ENCODE measurements at regions not wholly inside any gene's neighbourhood (a gene's known extent, or its start where the extent isn't known, plus 50 kb on each side); places are given as distances from the start of the nearest gene placed in this dataset.
"Not testable (repeated sequence)": the region's sequence is repeated elsewhere in the genome, so short reads cannot be mapped to it uniquely, and the experiment has no call there.

DNA sequence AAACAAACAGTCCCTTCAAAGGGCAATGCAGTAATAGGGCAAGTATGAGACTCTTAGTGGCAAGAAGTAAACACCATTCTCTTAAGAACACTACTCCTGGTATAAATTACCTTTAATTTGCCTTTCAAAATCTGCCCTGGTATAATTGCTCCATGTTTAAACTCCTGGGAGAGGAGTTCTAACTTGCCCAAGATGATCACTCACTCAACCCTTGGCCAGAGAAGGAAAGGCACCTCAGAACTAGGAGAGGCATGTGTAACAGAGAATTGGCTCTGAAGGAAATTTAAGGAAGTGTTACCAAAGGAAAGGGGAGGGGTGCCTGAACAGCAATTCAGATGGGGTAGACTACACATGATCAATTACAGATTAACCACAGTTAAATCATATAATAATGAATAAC lies 1173.6 kb upstream of the SORCS1 start:
- Mint-ChIP-seq H3K27ac (ENCODE audit: unreplicated experiment) (no peak overlapping the region), H3K9me3 (ENCODE audit: unreplicated experiment) (no peaks in the 10 kb centered on the region), H3K36me3 (ENCODE audit: low read depth, unreplicated experiment) (no peaks in the 10 kb centered on the region), H3K27me3 (ENCODE audit: unreplicated experiment) (no peaks in the 10 kb centered on the region), H3K4me1 (ENCODE audit: unreplicated experiment) (no peaks in the 10 kb centered on the region), H3K4me3 (ENCODE audit: unreplicated experiment) (no peak overlapping the region)
- TF ChIP-seq, protein P1, sequence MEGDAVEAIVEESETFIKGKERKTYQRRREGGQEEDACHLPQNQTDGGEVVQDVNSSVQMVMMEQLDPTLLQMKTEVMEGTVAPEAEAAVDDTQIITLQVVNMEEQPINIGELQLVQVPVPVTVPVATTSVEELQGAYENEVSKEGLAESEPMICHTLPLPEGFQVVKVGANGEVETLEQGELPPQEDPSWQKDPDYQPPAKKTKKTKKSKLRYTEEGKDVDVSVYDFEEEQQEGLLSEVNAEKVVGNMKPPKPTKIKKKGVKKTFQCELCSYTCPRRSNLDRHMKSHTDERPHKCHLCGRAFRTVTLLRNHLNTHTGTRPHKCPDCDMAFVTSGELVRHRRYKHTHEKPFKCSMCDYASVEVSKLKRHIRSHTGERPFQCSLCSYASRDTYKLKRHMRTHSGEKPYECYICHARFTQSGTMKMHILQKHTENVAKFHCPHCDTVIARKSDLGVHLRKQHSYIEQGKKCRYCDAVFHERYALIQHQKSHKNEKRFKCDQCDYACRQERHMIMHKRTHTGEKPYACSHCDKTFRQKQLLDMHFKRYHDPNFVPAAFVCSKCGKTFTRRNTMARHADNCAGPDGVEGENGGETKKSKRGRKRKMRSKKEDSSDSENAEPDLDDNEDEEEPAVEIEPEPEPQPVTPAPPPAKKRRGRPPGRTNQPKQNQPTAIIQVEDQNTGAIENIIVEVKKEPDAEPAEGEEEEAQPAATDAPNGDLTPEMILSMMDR (IDR thresholded peaks at IDR 0.05; ENCODE audit: unreplicated experiment), result no peak
- DNase-seq (ENCODE audit: low spot score), result no peak

DNA sequence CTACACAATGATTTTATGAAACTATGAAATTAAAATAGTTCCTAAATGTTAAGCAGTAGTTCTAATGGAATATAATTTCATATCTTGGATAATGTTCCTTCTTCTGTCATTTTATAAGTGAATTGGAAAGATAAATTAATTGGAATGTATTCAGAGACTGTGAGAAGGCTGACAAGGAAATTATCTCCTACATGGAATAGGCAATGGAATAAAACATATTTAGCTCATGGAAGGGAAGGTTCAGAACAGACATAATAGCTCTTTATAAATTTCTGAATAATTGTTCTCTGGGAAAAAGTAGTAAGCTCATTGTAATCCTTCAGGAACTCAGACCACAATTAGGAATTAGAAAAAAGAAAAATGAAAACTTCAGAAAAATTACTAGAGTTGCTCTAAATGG lies 1172.3 kb upstream of the SORCS1 start:
- no peaks in the 10 kb centered on the region for H3K27me3 Mint-ChIP-seq (ENCODE audit: unreplicated experiment)

DNA sequence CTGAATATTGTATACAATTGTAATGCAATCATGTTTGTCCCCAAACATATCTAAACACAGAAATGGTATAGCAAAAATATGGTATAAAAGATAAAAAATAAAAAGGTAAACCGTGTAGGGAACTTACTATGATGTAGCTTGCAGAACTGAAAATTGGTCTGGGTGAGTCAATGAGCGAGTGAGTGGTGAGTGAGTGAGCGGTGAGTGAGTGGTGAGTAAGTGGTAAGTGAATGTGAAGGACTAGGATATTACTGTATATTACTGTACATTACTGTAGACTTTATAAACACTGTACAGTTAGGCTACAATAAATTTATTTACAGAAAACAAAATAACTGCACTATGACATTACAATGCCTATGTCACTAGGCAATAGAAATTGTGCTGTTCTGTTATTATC lies 1163.2 kb upstream of the SORCS1 start:
- Mint-ChIP-seq H3K27ac (ENCODE audit: unreplicated experiment) (no peak overlapping the region), H3K9me3 (ENCODE audit: unreplicated experiment) (no peaks in the 10 kb centered on the region), H3K4me1 (ENCODE audit: unreplicated experiment) (no peaks in the 10 kb centered on the region), H3K27me3 (ENCODE audit: unreplicated experiment) (peaks cover 1% of the 10 kb centered on the region), H3K4me3 (ENCODE audit: unreplicated experiment) (no peak overlapping the region), H3K36me3 (ENCODE audit: low read depth, unreplicated experiment) (no peaks in the 10 kb centered on the region)
- no peak for DNase-seq (ENCODE audit: low spot score)
- TF ChIP-seq, protein P1 (IDR thresholded peaks at IDR 0.05; ENCODE audit: unreplicated experiment), result no peak

More for the DNA sequence above, 1172.3 kb upstream of the SORCS1 start:
- DNase-seq (ENCODE audit: low spot score), result no peak
- Mint-ChIP-seq H3K27ac (ENCODE audit: unreplicated experiment) (no peak overlapping the region), H3K4me3 (ENCODE audit: unreplicated experiment) (no peak overlapping the region), H3K4me1 (ENCODE audit: unreplicated experiment) (no peaks in the 10 kb centered on the region), H3K9me3 (ENCODE audit: unreplicated experiment) (no peaks in the 10 kb centered on the region), H3K36me3 (ENCODE audit: low read depth, unreplicated experiment) (no peaks in the 10 kb centered on the region)
- TF ChIP-seq, protein P1 (IDR thresholded peaks at IDR 0.05; ENCODE audit: unreplicated experiment), result no peak

DNA sequence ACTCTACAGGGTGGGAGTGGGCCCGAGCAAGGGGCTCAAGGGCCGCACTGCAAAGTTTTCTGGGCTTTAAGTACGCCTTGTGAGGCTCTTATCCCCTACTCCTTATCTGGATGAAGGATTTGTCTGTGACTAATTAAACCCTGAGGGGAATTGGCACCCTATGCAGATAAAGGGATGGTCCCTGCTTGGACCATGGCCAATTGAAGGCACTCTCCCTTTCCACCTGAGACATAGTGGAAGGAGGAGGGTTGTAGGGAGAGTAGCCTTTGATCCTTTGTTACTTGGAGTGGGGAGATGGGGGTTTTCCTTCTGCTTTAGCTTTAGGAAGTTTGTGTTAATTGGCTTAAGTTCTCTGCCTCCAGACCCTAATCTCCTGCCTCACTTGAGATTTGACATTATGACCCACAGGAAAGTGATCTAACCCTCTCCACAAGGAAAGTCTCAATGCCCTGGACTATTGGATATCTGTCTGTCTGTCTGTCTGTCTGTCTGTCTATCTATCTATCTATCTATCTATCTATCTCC lies 1158.8 kb upstream of the SORCS1 start:
- H3K27ac Mint-ChIP-seq (ENCODE audit: unreplicated experiment), result no peak overlapping the region
- peaks cover 1% of the 10 kb centered on the region for H3K27me3 Mint-ChIP-seq (ENCODE audit: unreplicated experiment)
- H3K36me3 Mint-ChIP-seq (ENCODE audit: low read depth, unreplicated experiment), result no peaks in the 10 kb centered on the region
- no peak for DNase-seq (ENCODE audit: low spot score)
- H3K4me1 Mint-ChIP-seq (ENCODE audit: unreplicated experiment), result no peaks in the 10 kb centered on the region
- TF ChIP-seq, protein P1 (IDR thresholded peaks at IDR 0.05; ENCODE audit: unreplicated experiment), result no peak
- H3K9me3 Mint-ChIP-seq (ENCODE audit: unreplicated experiment), result no peaks in the 10 kb centered on the region
- no peak overlapping the region for H3K4me3 Mint-ChIP-seq (ENCODE audit: unreplicated experiment)

DNA sequence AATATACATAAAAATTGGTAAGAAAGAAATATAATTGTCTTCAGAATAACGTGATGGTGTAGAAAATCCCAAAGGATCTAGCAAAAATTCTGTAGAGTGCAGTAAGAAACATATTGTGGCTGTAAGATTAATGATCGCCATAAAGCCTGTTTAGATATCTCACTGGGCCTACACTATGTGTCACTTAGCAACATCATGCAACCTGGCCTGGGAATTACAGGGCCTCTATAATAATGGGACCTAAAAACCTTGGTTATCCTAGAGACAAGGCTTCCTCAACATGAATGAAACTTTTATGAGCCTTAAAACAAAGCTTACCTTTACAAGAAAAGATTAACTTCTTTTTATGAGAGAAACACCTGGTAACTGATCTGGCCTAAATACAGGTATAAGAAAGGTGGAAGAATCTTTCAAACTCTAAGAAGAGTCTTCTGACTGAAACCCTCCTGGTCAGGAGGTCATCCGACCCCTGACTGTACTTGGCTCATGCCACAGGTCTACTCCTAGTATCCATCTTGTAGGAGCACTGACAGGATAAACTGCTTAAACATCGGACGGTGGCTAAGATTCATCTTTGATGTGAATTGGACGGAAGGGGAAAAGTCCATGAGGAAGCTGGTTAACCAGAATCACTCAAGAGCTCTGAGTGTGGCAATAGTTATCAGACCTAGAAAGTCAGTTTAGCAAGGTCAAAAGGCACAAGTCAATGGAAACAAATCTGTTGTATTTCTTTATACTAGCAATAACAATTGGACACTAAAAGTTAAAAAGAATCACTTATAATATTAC lies 1155.1 kb upstream of the SORCS1 start:
- Mint-ChIP-seq H3K27me3 (ENCODE audit: unreplicated experiment) (peaks cover 1% of the 10 kb centered on the region), H3K9me3 (ENCODE audit: unreplicated experiment) (no peaks in the 10 kb centered on the region), H3K36me3 (ENCODE audit: low read depth, unreplicated experiment) (no peaks in the 10 kb centered on the region), H3K4me3 (ENCODE audit: unreplicated experiment) (no peak overlapping the region), H3K4me1 (ENCODE audit: unreplicated experiment) (no peaks in the 10 kb centered on the region), H3K27ac (ENCODE audit: unreplicated experiment) (no peak overlapping the region)
- TF ChIP-seq, protein P1 (IDR thresholded peaks at IDR 0.05; ENCODE audit: unreplicated experiment), result no peak
- no peak for DNase-seq (ENCODE audit: low spot score)

DNA sequence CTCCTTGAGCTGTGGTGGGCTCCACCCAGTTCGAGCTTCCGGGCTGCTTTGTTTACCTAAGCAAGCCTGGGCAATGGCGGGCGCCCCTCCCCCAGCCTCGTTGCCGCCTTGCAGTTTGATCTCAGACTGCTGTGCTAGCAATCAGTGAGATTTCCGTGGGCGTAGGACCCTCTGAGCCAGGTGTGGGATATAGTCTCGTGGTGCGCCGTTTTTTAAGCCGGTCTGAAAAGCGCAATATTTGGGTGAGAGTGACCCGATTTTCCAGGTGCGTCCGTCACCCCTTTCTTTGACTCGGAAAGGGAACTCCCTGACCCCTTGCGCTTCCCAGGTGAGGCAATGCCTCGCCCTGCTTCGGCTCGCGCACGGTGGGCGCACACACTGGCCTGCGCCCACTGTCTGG lies 1151.1 kb upstream of the SORCS1 start:
- H3K9me3 Mint-ChIP-seq (ENCODE audit: unreplicated experiment), result not testable (repeated sequence)

More for the DNA sequence above, 1151.1 kb upstream of the SORCS1 start:
- H3K4me3 Mint-ChIP-seq (ENCODE audit: unreplicated experiment); H3K27me3 Mint-ChIP-seq (ENCODE audit: unreplicated experiment); H3K36me3 Mint-ChIP-seq (ENCODE audit: low read depth, unreplicated experiment); H3K27ac Mint-ChIP-seq (ENCODE audit: unreplicated experiment); H3K4me1 Mint-ChIP-seq (ENCODE audit: unreplicated experiment); DNase-seq (ENCODE audit: low spot score): not testable (repeated sequence)

Data from endothelial cell (in vitro differentiated cells).